Suprapubic skin (tissue), 4 donors: ENCODE measurements at regions not wholly inside any gene's neighbourhood (a gene's known extent, or its start where the extent isn't known, plus 50 kb on each side); places are given as distances from the start of the nearest gene placed in this dataset.

Source experiments
- DNase-seq, 2 donors: peaks; one replicate each; pipeline ENCODE4 v3.0.0-alpha.2; 2019; ENCODE audit warnings: low spot score in 2 of 2
- H3K27ac ChIP-seq: fragments of 200-600 bp; sonication (generic); one replicate; pipeline ENCODE4 v1.5.1; 2019
- H3K27me3 ChIP-seq: fragments of 200-600 bp; sonication (generic); one replicate; pipeline ENCODE4 v1.5.1; 2019
- H3K36me3 ChIP-seq: fragments of 200-600 bp; sonication (generic); one replicate; pipeline ENCODE4 v1.5.1; 2019
- H3K4me1 ChIP-seq: fragments of 200-600 bp; sonication (generic); one replicate; pipeline ENCODE4 v1.5.1; 2019
- H3K4me3 ChIP-seq: fragments of 200-600 bp; sonication (generic); one replicate; pipeline ENCODE4 v1.5.1; 2019; ENCODE audit warnings: mild to moderate bottlenecking
- H3K9me3 ChIP-seq: fragments of 200-600 bp; sonication (generic); one replicate; pipeline ENCODE4 v1.5.1; 2019
- CTCF ChIP-seq, 2 donors: fragments of 200-600 bp in 1 of 2; fragments of 450-650 bp in 1 of 2; sonication (generic) in 1 of 2; IDR thresholded peaks; one replicate each; pipeline ENCODE4 v1.5.1; 2016 to 2019; ENCODE audit warnings: antibody characterized with exemption in 2 of 2, mild to moderate bottlenecking in 1 of 2, moderate library complexity in 1 of 2
- EP300 ChIP-seq: sonication (generic); formaldehyde crosslinking; IDR thresholded peaks from one replicate; pipeline ENCODE4 v1.6.1; 2017; ENCODE audit warnings: antibody characterized with exemption
- POLR2A ChIP-seq, 2 donors: fragments of 450-650 bp; IDR thresholded peaks; one replicate each; pipeline ENCODE4 v1.6.1; 2017; ENCODE audit warnings: antibody characterized with exemption in 2 of 2, mild to moderate bottlenecking in 2 of 2, moderate library complexity in 2 of 2
- POLR2AphosphoS5 ChIP-seq, 3 donors: sonication (generic); formaldehyde crosslinking; IDR thresholded peaks; one replicate each; pipeline ENCODE4 v1.6.1; 2017; ENCODE audit warnings: antibody characterized with exemption in 3 of 3
- WGBS: methylation state at CpG from one replicate; pipeline ENCODE4 v1.1.5; 2018; 5-methylcytosine and 5-hydroxymethylcytosine counted together

GRCh38 chr16:6157806-6158205 lies 1060.2 kb upstream of the EEF2KMT start:
- 94% methylated on average over 4 of the region's 4 CpGs for WGBS

DNA sequence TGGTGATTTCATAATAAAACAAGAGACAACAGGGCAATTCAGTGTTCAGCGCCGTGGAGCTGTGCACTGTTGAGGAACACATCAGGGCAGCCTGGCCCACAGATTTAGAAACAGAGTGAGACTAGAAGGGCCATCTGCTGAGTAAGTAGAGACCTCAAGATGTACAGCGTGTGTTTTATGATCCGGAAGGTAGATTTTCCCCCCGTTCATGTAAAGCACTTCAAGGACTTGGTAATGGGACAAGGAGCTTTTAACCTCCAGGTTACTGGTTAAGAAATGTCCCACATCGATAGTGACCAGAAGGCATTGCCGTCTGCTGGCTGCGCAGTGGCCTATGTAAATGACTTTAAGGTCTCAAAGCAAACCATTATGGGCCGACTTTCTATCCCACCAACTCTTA lies 1057.7 kb upstream of the EEF2KMT start:
- Histone ChIP-seq H3K9me3 (no peaks in the 10 kb centered on the region), H3K4me1 (no peaks in the 10 kb centered on the region)
- WGBS: 75% methylated on average over 9 of the region's 9 CpGs

More at GRCh38 chr16:6157806-6158205, 1060.2 kb upstream of the EEF2KMT start:
- Histone ChIP-seq H3K4me1 (no peaks in the 10 kb centered on the region), H3K27ac (no peak overlapping the region), H3K9me3 (no peaks in the 10 kb centered on the region), H3K4me3 (no peak overlapping the region), H3K36me3 (no peaks in the 10 kb centered on the region), H3K27me3 (no peaks in the 10 kb centered on the region)
- DNase-seq: no peak
- TF ChIP-seq POLR2A (IDR thresholded peaks at IDR 0.05): no peak
- no peak for TF ChIP-seq EP300
- no peak for TF ChIP-seq CTCF (IDR thresholded peaks at IDR 0.05)
- no peak for TF ChIP-seq POLR2AphosphoS5 (IDR thresholded peaks at IDR 0.05)

DNA sequence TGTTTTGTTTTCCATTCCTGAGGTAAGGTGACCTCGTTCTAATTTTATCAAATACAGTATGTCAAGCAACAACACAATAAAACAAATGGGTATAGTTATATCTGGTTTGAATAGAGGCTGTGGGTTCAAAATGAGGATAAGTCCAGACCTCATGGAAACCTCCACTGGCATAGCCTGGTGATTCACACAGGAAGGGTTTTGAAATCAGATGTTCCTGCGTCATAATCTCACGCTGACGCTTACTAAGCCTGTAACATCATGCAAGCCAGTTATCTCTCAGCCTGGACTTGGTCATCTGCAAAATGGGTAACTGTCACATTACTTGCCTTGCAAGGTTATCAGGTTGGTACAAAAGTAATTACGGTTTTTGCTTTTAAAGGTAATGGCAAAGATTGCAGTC lies 1056.3 kb upstream of the EEF2KMT start:
- no peaks in the 10 kb centered on the region for H3K36me3 ChIP-seq
- no peaks in the 10 kb centered on the region for H3K4me1 ChIP-seq
- H3K9me3 ChIP-seq: no peaks in the 10 kb centered on the region
- DNase-seq: no peak
- H3K27ac ChIP-seq: no peak overlapping the region
- H3K27me3 ChIP-seq: no peaks in the 10 kb centered on the region
- TF ChIP-seq POLR2AphosphoS5 (IDR thresholded peaks at IDR 0.05): no peak
- no peak for TF ChIP-seq EP300
- no peak for TF ChIP-seq CTCF (IDR thresholded peaks at IDR 0.05)
- TF ChIP-seq POLR2A (IDR thresholded peaks at IDR 0.05): no peak
- no peak overlapping the region for H3K4me3 ChIP-seq
- 83% methylated on average over 5 of the region's 5 CpGs for WGBS

More for the DNA sequence above, 1057.7 kb upstream of the EEF2KMT start:
- H3K4me3 ChIP-seq: no peak overlapping the region
- no peak overlapping the region for H3K27ac ChIP-seq
- H3K36me3 ChIP-seq: no peaks in the 10 kb centered on the region
- no peak for DNase-seq
- no peaks in the 10 kb centered on the region for H3K27me3 ChIP-seq
- TF ChIP-seq CTCF (IDR thresholded peaks at IDR 0.05): no peak
- no peak for TF ChIP-seq POLR2A (IDR thresholded peaks at IDR 0.05)
- TF ChIP-seq POLR2AphosphoS5 (IDR thresholded peaks at IDR 0.05): no peak
- no peak for TF ChIP-seq EP300

DNA sequence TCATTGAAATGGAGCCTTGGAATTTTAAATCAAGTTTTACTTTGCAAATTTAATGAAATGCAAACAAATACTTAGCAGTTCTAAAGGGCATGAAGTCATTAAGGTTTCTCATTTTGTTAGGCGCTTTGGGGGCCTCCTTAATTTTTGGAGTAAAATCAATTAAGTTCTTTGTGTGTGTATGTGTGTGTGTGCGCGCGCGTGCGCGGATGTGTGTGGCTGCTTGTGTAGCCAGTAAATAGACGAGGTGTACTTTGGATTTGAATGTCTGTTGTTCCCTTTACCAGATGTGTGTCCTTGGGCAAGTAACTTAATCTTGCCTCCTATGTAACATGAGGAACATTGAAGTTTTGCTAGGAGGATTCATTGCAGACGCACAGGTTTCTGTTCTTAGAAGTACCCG lies 1051.4 kb upstream of the EEF2KMT start:
- DNase-seq: no peak
- Histone ChIP-seq H3K9me3 (peaks cover 9% of the 10 kb centered on the region), H3K27me3 (no peaks in the 10 kb centered on the region), H3K27ac (no peak overlapping the region), H3K4me1 (no peaks in the 10 kb centered on the region), H3K4me3 (no peak overlapping the region), H3K36me3 (no peaks in the 10 kb centered on the region)
- 86% methylated on average over 10 of the region's 10 CpGs for WGBS
- TF ChIP-seq EP300: no peak
- no peak for TF ChIP-seq POLR2A (IDR thresholded peaks at IDR 0.05)
- TF ChIP-seq CTCF (IDR thresholded peaks at IDR 0.05): no peak
- no peak for TF ChIP-seq POLR2AphosphoS5 (IDR thresholded peaks at IDR 0.05)

- Histone ChIP-seq H3K4me1 (no peaks in the 10 kb centered on the region), H3K27ac (no peak overlapping the region), H3K9me3 (peaks cover 9% of the 10 kb centered on the region), H3K36me3 (no peaks in the 10 kb centered on the region), H3K27me3 (no peaks in the 10 kb centered on the region), H3K4me3 (no peak overlapping the region)
- TF ChIP-seq POLR2A (IDR thresholded peaks at IDR 0.05) (no peak), EP300 (no peak), CTCF (IDR thresholded peaks at IDR 0.05) (no peak), POLR2AphosphoS5 (IDR thresholded peaks at IDR 0.05) (no peak)
- WGBS: 75% methylated on average over 2 of the region's 2 CpGs
- no peak for DNase-seq
Observed at GRCh38 chr16:6148361-6148760, 1050.8 kb upstream of the EEF2KMT start.
